ENCODE measurements at regions not wholly inside any gene's neighbourhood (a gene's known extent, or its start where the extent isn't known, plus 50 kb on each side); places are given as distances from the start of the nearest gene placed in this dataset.

- Histone ChIP-seq H3K79me2 (ENCODE audit: control insufficient read depth, insufficient read depth, low read length) (no peaks in the 10 kb centered on the region), H3K9me1 (replicated peaks; ENCODE audit: control insufficient read depth, extremely low read depth, insufficient read depth, low read length) (no peaks in the 10 kb centered on the region), H3K27ac (ENCODE audit: insufficient read depth, low read depth, low read length) (no peak overlapping the region), H3K36me3 (ENCODE audit: control insufficient read depth in 2 of 2, extremely low read depth in 1 of 2, insufficient read depth in 2 of 2, low read length in 2 of 2) (no peaks in the 10 kb centered on the region), H3K9ac (replicated peaks; ENCODE audit: extremely low read depth, insufficient read depth, low read length) (no peak overlapping the region), H3K27me3 (ENCODE audit: control insufficient read depth in 2 of 2, insufficient read depth in 2 of 2, low read length in 2 of 2) (peaks cover 8 to 18% of the 10 kb centered on the region in 2 experiments), H3K4me1 (ENCODE audit: control insufficient read depth, extremely low read depth, insufficient read depth, low read length) (no peaks in the 10 kb centered on the region), H2AFZ (ENCODE audit: low read depth, low read length) (no peak overlapping the region), H3K4me3 (replicated peaks in 1 of 3; ENCODE audit: insufficient read depth in 1 of 3, low read depth in 1 of 3, low read length in 3 of 3) (no peak overlapping the region), H3K9me3 (replicated peaks; ENCODE audit: control insufficient read depth, insufficient read depth, low read length) (no peaks in the 10 kb centered on the region), H3K4me2 (ENCODE audit: insufficient read depth, low read length) (no peak overlapping the region), H4K20me1 (replicated peaks; ENCODE audit: control insufficient read depth, extremely low read depth, insufficient read depth, low read length) (no peaks in the 10 kb centered on the region)
- no peak for DNase-seq (ENCODE audit: low read depth, low spot score)
- TF ChIP-seq JUN (IDR thresholded peaks at IDR 0.05; ENCODE audit: borderline replicate concordance, insufficient read depth, insufficient read length, low read depth) (no peak), EZH2 (IDR thresholded peaks at IDR 0.05; ENCODE audit: borderline replicate concordance, low read depth, low read length, severe bottlenecking) (no peak), POLR2A (IDR thresholded peaks at IDR 0.05; ENCODE audit: low read depth, low read length) (no peak), FOS (IDR thresholded peaks at IDR 0.05; ENCODE audit: borderline replicate concordance, insufficient read depth, low read length) (no peak), MAX (IDR thresholded peaks at IDR 0.05; ENCODE audit: insufficient read depth, insufficient read length) (no peak), GATA2 (IDR thresholded peaks at IDR 0.05; ENCODE audit: insufficient read depth, insufficient read length, low read depth, low read length) (no peak), MYC (IDR thresholded peaks at IDR 0.05; ENCODE audit: low read depth, low read length) (no peak), CTCF (IDR thresholded peaks at IDR 0.05; ENCODE audit: extremely low read depth in 1 of 2, insufficient read depth in 1 of 2, low read depth in 1 of 2, low read length in 2 of 2) (no peak), POLR2AphosphoS5 (IDR thresholded peaks at IDR 0.05; ENCODE audit: insufficient read depth, low read depth, low read length) (no peak)
- no TSS peak for BruUV-seq (replicated peaks)
- POLR2A ChIA-PET = no interaction called here
- dilution Hi-C loops (cut with MboI; ENCODE audit: extremely low pct_ligation_motif_present, low sequenced_read_pairs) (no loop called here), intact Hi-C loops (cut with micrococcal nuclease) (loop anchor here (10.0 kb wide), 1 partner anchor 201 kb away; no protein-coding TSS in a partner anchor)
- no peak for FAIRE-seq
- CTCF ChIA-PET = interaction anchor here (1.7 kb wide), 1 partner anchor 295 kb away, joined by 3 read pairs; no protein-coding TSS in a partner anchor
These were observed 120.9 kb upstream of the SPATS2L start for GRCh38 chr2:200185628-200186000.

Measured in endothelial cell of umbilical vein (primary cell).